ENCODE measurements at regions not wholly inside any gene's neighbourhood (a gene's known extent, or its start where the extent isn't known, plus 50 kb on each side); places are given as distances from the start of the nearest gene placed in this dataset.

DNA sequence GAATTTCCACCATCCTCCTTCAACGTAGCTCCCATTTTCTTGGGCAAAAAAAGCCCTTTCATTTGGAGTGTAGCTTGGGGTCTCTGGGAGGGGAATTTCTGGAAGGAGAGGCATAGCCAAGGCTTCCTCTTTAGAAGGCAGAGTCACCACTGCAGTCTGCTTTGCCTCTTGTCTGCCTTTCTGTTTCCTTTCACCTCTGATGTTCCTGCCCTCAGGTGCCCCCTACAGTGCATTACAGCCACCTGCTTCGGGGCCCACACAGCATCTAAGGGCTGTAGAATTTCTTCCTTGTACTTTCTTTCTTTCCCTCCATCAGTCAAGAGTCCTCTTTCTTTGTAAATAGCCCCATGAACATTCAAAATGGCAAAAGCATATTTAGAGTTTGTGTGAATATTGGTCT, 1313.9 kb downstream of the TMEM121 start:
- TF ChIP-seq, protein P1, sequence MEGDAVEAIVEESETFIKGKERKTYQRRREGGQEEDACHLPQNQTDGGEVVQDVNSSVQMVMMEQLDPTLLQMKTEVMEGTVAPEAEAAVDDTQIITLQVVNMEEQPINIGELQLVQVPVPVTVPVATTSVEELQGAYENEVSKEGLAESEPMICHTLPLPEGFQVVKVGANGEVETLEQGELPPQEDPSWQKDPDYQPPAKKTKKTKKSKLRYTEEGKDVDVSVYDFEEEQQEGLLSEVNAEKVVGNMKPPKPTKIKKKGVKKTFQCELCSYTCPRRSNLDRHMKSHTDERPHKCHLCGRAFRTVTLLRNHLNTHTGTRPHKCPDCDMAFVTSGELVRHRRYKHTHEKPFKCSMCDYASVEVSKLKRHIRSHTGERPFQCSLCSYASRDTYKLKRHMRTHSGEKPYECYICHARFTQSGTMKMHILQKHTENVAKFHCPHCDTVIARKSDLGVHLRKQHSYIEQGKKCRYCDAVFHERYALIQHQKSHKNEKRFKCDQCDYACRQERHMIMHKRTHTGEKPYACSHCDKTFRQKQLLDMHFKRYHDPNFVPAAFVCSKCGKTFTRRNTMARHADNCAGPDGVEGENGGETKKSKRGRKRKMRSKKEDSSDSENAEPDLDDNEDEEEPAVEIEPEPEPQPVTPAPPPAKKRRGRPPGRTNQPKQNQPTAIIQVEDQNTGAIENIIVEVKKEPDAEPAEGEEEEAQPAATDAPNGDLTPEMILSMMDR (IDR thresholded peaks at IDR 0.05), result no peak
- no peak for TF ChIP-seq POLR2A (IDR thresholded peaks at IDR 0.05)

Measured in heart left ventricle (tissue), 13 donors.